MCF 10A (cell line): ENCODE measurements at regions not wholly inside any gene's neighbourhood (a gene's known extent, or its start where the extent isn't known, plus 50 kb on each side); places are given as distances from the start of the nearest gene placed in this dataset.

Experiments
- BruUV-seq: library from RNA; stranded (reverse); fragments of 400-500 nt; replicated peaks from 2 replicates; lab custom pipeline; 2021; lab: Mats Ljungman, UMichigan
- CTCF ChIA-PET: fragments of 300-600 bp; sonication (Branson Sonifier 250); formaldehyde crosslinking; extraction: SDS; loops from one replicate; lab custom pipeline; 2021; ENCODE audit warnings: antibody characterized with exemption, inconsistent platforms; lab: Yijun Ruan, JAX
- POLR2A ChIA-PET: fragments of 300-600, 350-650 bp; sonication (Branson Sonifier 250); formaldehyde crosslinking; extraction: SDS; loops from one replicate; lab custom pipeline; 2020; ENCODE audit warnings: antibody characterized with exemption, inconsistent platforms; lab: Yijun Ruan, JAX
- DNase-seq: peaks from one replicate; pipeline ENCODE4 v3.0.0-alpha.2; 2018; ENCODE audit not compliant: unreplicated experiment
- H3K27ac Mint-ChIP-seq: one replicate; pipeline ENCODE4 v1.8.0; 2022; ENCODE audit warnings: mild to moderate bottlenecking, low read depth, mixed read lengths; ENCODE audit not compliant: unreplicated experiment
- H3K27me3 Mint-ChIP-seq: one replicate; pipeline ENCODE4 v1.8.0; 2022; ENCODE audit warnings: mixed read lengths; ENCODE audit not compliant: insufficient read depth, unreplicated experiment
- H3K36me3 Mint-ChIP-seq: one replicate; pipeline ENCODE4 v1.8.0; 2022; ENCODE audit warnings: mild to moderate bottlenecking, moderate library complexity, mixed read lengths; ENCODE audit not compliant: insufficient read depth, unreplicated experiment
- H3K4me1 Mint-ChIP-seq: one replicate; pipeline ENCODE4 v1.8.0; 2022; ENCODE audit warnings: mixed read lengths; ENCODE audit not compliant: insufficient read depth, unreplicated experiment
- H3K4me3 Mint-ChIP-seq: one replicate; pipeline ENCODE4 v1.8.0; 2022; ENCODE audit warnings: mild to moderate bottlenecking, moderate library complexity, mixed read lengths; ENCODE audit not compliant: unreplicated experiment
- H3K9me3 Mint-ChIP-seq: one replicate; pipeline ENCODE4 v1.8.0; 2022; ENCODE audit warnings: mixed read lengths; ENCODE audit not compliant: unreplicated experiment
- CTCF ChIP-seq: fragments of 200-600 bp; IDR thresholded peaks from one replicate; pipeline ENCODE4 v1.8.0; 2022; ENCODE audit warnings: antibody characterized with exemption, mild to moderate bottlenecking; ENCODE audit not compliant: unreplicated experiment
- intact Hi-C: fragments of 100-400 bp; cut with micrococcal nuclease; formaldehyde crosslinking; loops from 2 replicates; pipeline ENCODE4 v1.14.1; 2022

GRCh38 chr2:129857200-129857599 is 122.3 kb upstream of the RAB6C start:
- H3K36me3 Mint-ChIP-seq = no peaks in the 10 kb centered on the region
- intact Hi-C loops = loop anchor here (10.0 kb wide), 1 partner anchor 462 kb away; no protein-coding TSS in a partner anchor
- H3K27ac Mint-ChIP-seq = no peak overlapping the region
- DNase-seq = peak; percentile 36
- no peak for TF ChIP-seq CTCF
- no peaks in the 10 kb centered on the region for H3K4me1 Mint-ChIP-seq
- CTCF ChIA-PET = interaction anchor here (0.7 to 1.5 kb wide), 3 partner anchors 66 to 1544 kb away, joined by 3 to 4 read pairs (median 3); no protein-coding TSS in a partner anchor
- BruUV-seq = no TSS peak
- H3K27me3 Mint-ChIP-seq = no peaks in the 10 kb centered on the region
- POLR2A ChIA-PET = interaction anchor here (0.6 kb wide), 1 partner anchor 509 kb away, joined by 3 read pairs; no protein-coding TSS in a partner anchor
- peaks cover 6% of the 10 kb centered on the region for H3K9me3 Mint-ChIP-seq
- no peak overlapping the region for H3K4me3 Mint-ChIP-seq

- H3K4me3 Mint-ChIP-seq = no peak overlapping the region
- H3K9me3 Mint-ChIP-seq = peaks cover 6% of the 10 kb centered on the region
- H3K4me1 Mint-ChIP-seq = no peaks in the 10 kb centered on the region
- no peaks in the 10 kb centered on the region for H3K36me3 Mint-ChIP-seq
- H3K27ac Mint-ChIP-seq = no peak overlapping the region
- no peaks in the 10 kb centered on the region for H3K27me3 Mint-ChIP-seq
- BruUV-seq = no TSS peak
- intact Hi-C loops = loop anchor here (10.0 kb wide), 1 partner anchor 464 kb away; no protein-coding TSS in a partner anchor
- CTCF ChIA-PET = interaction anchor here (0.8 kb wide), 1 partner anchor 23 kb away, joined by 4 read pairs; no protein-coding TSS in a partner anchor
- no peak for TF ChIP-seq CTCF
- POLR2A ChIA-PET = interaction anchor here (1.6 kb wide), 1 partner anchor 19 kb away, joined by 3 read pairs; no protein-coding TSS in a partner anchor
- DNase-seq = no peak
These were observed 120.3 kb upstream of the RAB6C start for GRCh38 chr2:129859175-129859574.

- no peak overlapping the region for H3K4me3 Mint-ChIP-seq
- no peak overlapping the region for H3K27ac Mint-ChIP-seq
- DNase-seq = no peak
- H3K9me3 Mint-ChIP-seq = peaks cover 6% of the 10 kb centered on the region
- CTCF ChIA-PET = interaction anchor here (1.2 kb wide), 1 partner anchor 10 kb away, joined by 5 read pairs; no protein-coding TSS in a partner anchor
- no peaks in the 10 kb centered on the region for H3K36me3 Mint-ChIP-seq
- POLR2A ChIA-PET = interaction anchor here (0.6 to 1.6 kb wide), 2 partner anchors 18 to 86 kb away, joined by 3 read pairs; no protein-coding TSS in a partner anchor
- intact Hi-C loops = no loop called here
- TF ChIP-seq CTCF = no peak
- BruUV-seq = no TSS peak
- H3K4me1 Mint-ChIP-seq = no peaks in the 10 kb centered on the region
- H3K27me3 Mint-ChIP-seq = no peaks in the 10 kb centered on the region
These were observed 119.4 kb upstream of the RAB6C start for GRCh38 chr2:129860088-129860487.

GRCh38 chr2:129861666-129862288 is 117.7 kb upstream of the RAB6C start:
- no peak for DNase-seq
- CTCF ChIA-PET = interaction anchor here (0.6 kb wide), 1 partner anchor 37 kb away, joined by 4 read pairs; no protein-coding TSS in a partner anchor
- Mint-ChIP-seq H3K4me3 (no peak overlapping the region), H3K27me3 (no peaks in the 10 kb centered on the region), H3K9me3 (peaks cover 6% of the 10 kb centered on the region), H3K27ac (no peak overlapping the region), H3K36me3 (no peaks in the 10 kb centered on the region), H3K4me1 (no peaks in the 10 kb centered on the region)
- POLR2A ChIA-PET = no interaction called here
- intact Hi-C loops = no loop called here
- no peak for TF ChIP-seq CTCF
- BruUV-seq = no TSS peak
